Vagina (tissue), 2 donors: ENCODE measurements at regions not wholly inside any gene's neighbourhood (a gene's known extent, or its start where the extent isn't known, plus 50 kb on each side); places are given as distances from the start of the nearest gene placed in this dataset.
"Not testable (repeated sequence)": the region's sequence is repeated elsewhere in the genome, so short reads cannot be mapped to it uniquely, and the experiment has no call there.

Source experiments
- DNase-seq, 2 donors: peaks; one replicate each; pipeline ENCODE4 v3.0.0-alpha.2; 2017; ENCODE audit errors: extremely low spot score in 2 of 2
- H3K27ac ChIP-seq: fragments of 200-600 bp; sonication (generic); one replicate; pipeline ENCODE4 v1.5.1; 2019
- H3K27me3 ChIP-seq: fragments of 200-600 bp; sonication (generic); one replicate; pipeline ENCODE4 v1.5.1; 2019
- H3K36me3 ChIP-seq, 2 donors: fragments of 200-600 bp; sonication (generic); one replicate each; pipeline ENCODE4 v1.5.1; 2017 to 2019
- H3K4me1 ChIP-seq: fragments of 200-600 bp; sonication (generic); one replicate; pipeline ENCODE4 v1.5.1; 2019
- H3K4me3 ChIP-seq, 2 donors: fragments of 200-600 bp; sonication (generic); 1 replicate in 1 of 2; 2 replicates in 1 of 2; pipeline ENCODE4 v1.5.1; 2016 to 2019
- H3K9me3 ChIP-seq: fragments of 200-600 bp; sonication (generic); one replicate; pipeline ENCODE4 v1.5.1; 2019
- POLR2A ChIP-seq, 2 donors: fragments of 450-650 bp; IDR thresholded peaks; one replicate each; pipeline ENCODE4 v1.6.1; 2017; ENCODE audit warnings: antibody characterized with exemption in 2 of 2, mild to moderate bottlenecking in 2 of 2, moderate library complexity in 2 of 2
- POLR2AphosphoS5 ChIP-seq, 2 donors: sonication (generic); formaldehyde crosslinking; IDR thresholded peaks; one replicate each; pipeline ENCODE4 v1.9.0; 2017; ENCODE audit warnings: antibody characterized with exemption in 2 of 2, mild to moderate bottlenecking in 2 of 2, low read depth in 1 of 2; ENCODE audit not compliant: insufficient read depth in 1 of 2
- intact Hi-C: fragments of 100-400 bp; cut with DNase I; formaldehyde crosslinking; loops from one replicate; pipeline ENCODE4 v1.15.1; 2023
- TF ChIP-seq, protein P1 (sequence below), 3 experiments: fragments of 450-650 bp in 2 of 3; fragments of 200-600 bp in 1 of 3; sonication (generic) in 1 of 3; IDR thresholded peaks; one replicate each; pipeline ENCODE4 v1.5.1; 2017 to 2019; ENCODE audit warnings: antibody characterized with exemption in 3 of 3, mild to moderate bottlenecking in 2 of 3, moderate library complexity in 2 of 3

DNA sequence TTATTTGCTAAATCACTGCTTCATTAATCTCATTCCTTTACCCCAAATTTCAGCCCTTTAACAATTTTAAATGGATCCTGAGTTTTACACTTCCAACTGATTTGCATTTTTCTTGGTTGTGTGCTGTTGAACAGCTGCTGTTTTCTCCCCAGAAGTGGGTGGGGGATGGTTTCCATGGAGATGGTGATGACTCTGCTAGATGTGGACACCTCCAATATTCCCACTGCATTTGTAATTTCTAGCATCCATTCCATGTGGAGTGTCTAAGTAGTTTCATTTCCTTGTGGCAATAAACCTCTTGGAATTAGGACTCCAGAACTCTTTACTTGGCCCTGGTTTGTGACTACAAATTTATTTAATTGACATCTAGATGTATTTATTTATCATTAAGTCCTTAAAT, 330.4 kb downstream of the GBA3 start:
- H3K4me3 ChIP-seq: no peak overlapping the region
- H3K27me3 ChIP-seq: no peaks in the 10 kb centered on the region
- no peak for TF ChIP-seq POLR2AphosphoS5 (IDR thresholded peaks at IDR 0.05; ENCODE audit: insufficient read depth in 1 of 2, low read depth in 1 of 2)
- TF ChIP-seq POLR2A (IDR thresholded peaks at IDR 0.05): no peak
- TF ChIP-seq, protein P1, sequence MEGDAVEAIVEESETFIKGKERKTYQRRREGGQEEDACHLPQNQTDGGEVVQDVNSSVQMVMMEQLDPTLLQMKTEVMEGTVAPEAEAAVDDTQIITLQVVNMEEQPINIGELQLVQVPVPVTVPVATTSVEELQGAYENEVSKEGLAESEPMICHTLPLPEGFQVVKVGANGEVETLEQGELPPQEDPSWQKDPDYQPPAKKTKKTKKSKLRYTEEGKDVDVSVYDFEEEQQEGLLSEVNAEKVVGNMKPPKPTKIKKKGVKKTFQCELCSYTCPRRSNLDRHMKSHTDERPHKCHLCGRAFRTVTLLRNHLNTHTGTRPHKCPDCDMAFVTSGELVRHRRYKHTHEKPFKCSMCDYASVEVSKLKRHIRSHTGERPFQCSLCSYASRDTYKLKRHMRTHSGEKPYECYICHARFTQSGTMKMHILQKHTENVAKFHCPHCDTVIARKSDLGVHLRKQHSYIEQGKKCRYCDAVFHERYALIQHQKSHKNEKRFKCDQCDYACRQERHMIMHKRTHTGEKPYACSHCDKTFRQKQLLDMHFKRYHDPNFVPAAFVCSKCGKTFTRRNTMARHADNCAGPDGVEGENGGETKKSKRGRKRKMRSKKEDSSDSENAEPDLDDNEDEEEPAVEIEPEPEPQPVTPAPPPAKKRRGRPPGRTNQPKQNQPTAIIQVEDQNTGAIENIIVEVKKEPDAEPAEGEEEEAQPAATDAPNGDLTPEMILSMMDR (IDR thresholded peaks at IDR 0.05): no peak
- no peaks in the 10 kb centered on the region for H3K36me3 ChIP-seq
- H3K9me3 ChIP-seq: no peaks in the 10 kb centered on the region
- no peak for DNase-seq
- H3K27ac ChIP-seq: no peak overlapping the region
- intact Hi-C loops: no loop called here
- no peaks in the 10 kb centered on the region for H3K4me1 ChIP-seq

DNA sequence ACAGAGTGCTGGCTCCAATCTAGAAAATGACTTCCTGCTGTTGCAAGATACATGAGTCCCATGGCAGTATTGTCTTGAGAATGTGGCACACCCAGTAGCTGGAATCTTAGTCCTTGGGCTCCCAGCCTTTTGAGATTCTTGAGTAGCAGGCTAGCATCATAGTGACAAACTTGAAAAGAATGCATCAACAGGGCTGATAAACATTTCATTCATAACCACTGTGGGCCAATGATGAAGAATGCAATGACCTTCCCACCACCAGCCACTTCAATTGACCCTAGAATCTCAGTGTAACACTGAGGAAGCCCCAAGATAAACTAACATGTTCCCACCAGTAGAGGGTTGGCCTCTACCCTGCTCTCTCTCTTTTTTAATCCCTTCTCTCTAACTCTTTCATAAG, 329.3 kb downstream of the GBA3 start:
- TF ChIP-seq POLR2AphosphoS5 (IDR thresholded peaks at IDR 0.05; ENCODE audit: insufficient read depth in 1 of 2, low read depth in 1 of 2): no peak
- TF ChIP-seq POLR2A (IDR thresholded peaks at IDR 0.05): no peak
- TF ChIP-seq, protein P1 (IDR thresholded peaks at IDR 0.05): no peak
- DNase-seq: no peak
- no peaks in the 10 kb centered on the region for H3K9me3 ChIP-seq
- H3K36me3 ChIP-seq: no peaks in the 10 kb centered on the region
- intact Hi-C loops: no loop called here
- no peaks in the 10 kb centered on the region for H3K27me3 ChIP-seq
- no peaks in the 10 kb centered on the region for H3K4me1 ChIP-seq
- no peak overlapping the region for H3K27ac ChIP-seq
- H3K4me3 ChIP-seq: no peak overlapping the region

DNA sequence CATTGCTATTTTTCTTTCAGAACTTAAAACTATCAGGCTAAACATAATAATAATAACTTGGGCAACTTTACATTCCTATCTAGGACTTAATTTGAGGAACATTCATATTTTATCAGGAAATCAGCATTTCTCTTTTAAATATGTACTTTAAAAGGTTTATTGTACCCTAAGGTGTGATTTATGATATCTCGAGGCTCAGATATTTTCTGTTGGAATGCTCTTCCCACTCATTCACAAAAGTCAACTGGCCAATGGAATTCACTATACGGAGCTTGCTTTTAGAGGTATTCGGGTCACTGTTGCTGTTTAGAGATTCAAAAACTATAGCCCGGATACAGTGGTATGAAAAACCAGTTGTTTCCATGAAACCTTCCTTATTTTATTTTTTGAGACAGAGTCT, 328.3 kb downstream of the GBA3 start:
- no peak overlapping the region for H3K4me3 ChIP-seq
- no peaks in the 10 kb centered on the region for H3K9me3 ChIP-seq
- no peak overlapping the region for H3K27ac ChIP-seq
- TF ChIP-seq, protein P1 (IDR thresholded peaks at IDR 0.05): no peak
- TF ChIP-seq POLR2A (IDR thresholded peaks at IDR 0.05) (no peak), POLR2AphosphoS5 (IDR thresholded peaks at IDR 0.05; ENCODE audit: insufficient read depth in 1 of 2, low read depth in 1 of 2) (no peak)
- H3K36me3 ChIP-seq: no peaks in the 10 kb centered on the region
- no peak for DNase-seq
- intact Hi-C loops: no loop called here
- no peaks in the 10 kb centered on the region for H3K27me3 ChIP-seq
- no peaks in the 10 kb centered on the region for H3K4me1 ChIP-seq

DNA sequence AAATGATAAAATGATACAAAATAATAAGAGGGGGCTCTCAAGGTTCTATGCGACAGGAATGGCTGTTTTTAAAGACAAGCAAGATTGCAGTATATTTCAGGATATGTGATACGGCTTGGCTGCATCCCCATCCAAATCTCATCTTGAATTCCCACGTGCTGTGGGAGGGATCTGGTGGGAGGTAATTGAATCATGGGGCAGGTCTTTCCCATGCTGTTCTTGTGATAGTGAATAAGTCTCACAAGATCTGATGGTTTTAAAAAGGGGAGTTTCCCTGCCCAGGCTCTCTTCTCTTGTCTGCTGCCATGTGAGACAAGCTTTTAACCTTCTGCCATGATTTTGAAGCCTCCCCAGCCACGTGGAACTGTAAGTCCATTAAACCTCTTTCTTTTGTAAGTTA, 327.7 kb downstream of the GBA3 start:
- H3K27me3 ChIP-seq, H3K36me3 ChIP-seq, H3K27ac ChIP-seq, H3K9me3 ChIP-seq, intact Hi-C loops, H3K4me3 ChIP-seq, H3K4me1 ChIP-seq, DNase-seq: not testable (repeated sequence)

DNA sequence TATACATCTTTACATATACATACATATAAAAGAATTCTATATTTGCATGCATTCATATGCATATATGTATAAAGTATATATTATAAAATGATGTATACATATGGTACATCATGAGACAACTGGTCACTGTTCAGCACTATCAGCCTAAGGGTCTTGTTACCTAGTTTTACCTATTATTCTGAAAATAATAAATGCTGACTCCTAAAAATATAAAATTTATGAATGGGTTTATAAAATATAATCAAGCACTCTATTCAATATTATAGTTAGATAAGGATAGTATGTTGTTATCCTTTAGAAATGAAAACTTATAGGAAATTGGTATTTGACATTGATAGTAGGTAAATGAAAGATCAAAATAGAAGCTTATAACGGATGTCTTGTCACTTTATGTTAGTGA, 324.2 kb downstream of the GBA3 start:
- intact Hi-C loops: no loop called here
- Histone ChIP-seq H3K27me3 (no peaks in the 10 kb centered on the region), H3K36me3 (no peaks in the 10 kb centered on the region), H3K27ac (no peak overlapping the region), H3K9me3 (no peaks in the 10 kb centered on the region), H3K4me1 (no peaks in the 10 kb centered on the region), H3K4me3 (no peak overlapping the region)
- no peak for DNase-seq
- no peak for TF ChIP-seq POLR2A (IDR thresholded peaks at IDR 0.05)
- TF ChIP-seq, protein P1 (IDR thresholded peaks at IDR 0.05): no peak
- no peak for TF ChIP-seq POLR2AphosphoS5 (IDR thresholded peaks at IDR 0.05; ENCODE audit: insufficient read depth in 1 of 2, low read depth in 1 of 2)

DNA sequence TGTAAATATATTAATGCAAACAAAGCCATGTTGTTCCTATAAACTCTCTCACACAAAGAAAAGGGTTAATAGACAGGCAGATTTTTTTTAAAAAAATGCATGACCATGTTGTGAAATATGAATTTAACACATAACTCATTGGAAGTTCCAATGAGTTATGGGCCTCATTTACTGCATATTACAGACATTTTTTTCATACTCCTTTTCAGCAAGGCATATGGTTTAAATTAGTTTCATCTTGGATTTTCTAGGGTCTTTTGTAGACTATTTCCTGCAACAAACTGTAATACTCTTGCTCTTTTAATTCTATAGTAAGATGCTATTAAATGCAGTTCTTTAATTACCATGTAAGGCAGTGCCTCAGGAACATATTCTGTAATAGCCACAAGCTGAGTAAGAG, 323.1 kb downstream of the GBA3 start:
- no peaks in the 10 kb centered on the region for H3K4me1 ChIP-seq
- H3K27ac ChIP-seq: no peak overlapping the region
- TF ChIP-seq POLR2AphosphoS5 (IDR thresholded peaks at IDR 0.05; ENCODE audit: insufficient read depth in 1 of 2, low read depth in 1 of 2): no peak
- TF ChIP-seq, protein P1 (IDR thresholded peaks at IDR 0.05): no peak
- no peak for TF ChIP-seq POLR2A (IDR thresholded peaks at IDR 0.05)
- H3K27me3 ChIP-seq: no peaks in the 10 kb centered on the region
- DNase-seq: no peak
- H3K36me3 ChIP-seq: no peaks in the 10 kb centered on the region
- H3K4me3 ChIP-seq: no peak overlapping the region
- intact Hi-C loops: no loop called here
- no peaks in the 10 kb centered on the region for H3K9me3 ChIP-seq
